NOMO-1 (cell line): ENCODE measurements at regions not wholly inside any gene's neighbourhood (a gene's known extent, or its start where the extent isn't known, plus 50 kb on each side); places are given as distances from the start of the nearest gene placed in this dataset.

Experiments used
- DNase-seq, 2 experiments: peaks; one replicate each; lab custom pipeline; 2025; ENCODE audit not compliant: unreplicated experiment in 2 of 2; lab: John Stamatoyannopoulos, UW

GRCh38 chr5:138666226-138666742, 86.9 kb upstream of the CTNNA1 start:
- no peak for DNase-seq

DNA sequence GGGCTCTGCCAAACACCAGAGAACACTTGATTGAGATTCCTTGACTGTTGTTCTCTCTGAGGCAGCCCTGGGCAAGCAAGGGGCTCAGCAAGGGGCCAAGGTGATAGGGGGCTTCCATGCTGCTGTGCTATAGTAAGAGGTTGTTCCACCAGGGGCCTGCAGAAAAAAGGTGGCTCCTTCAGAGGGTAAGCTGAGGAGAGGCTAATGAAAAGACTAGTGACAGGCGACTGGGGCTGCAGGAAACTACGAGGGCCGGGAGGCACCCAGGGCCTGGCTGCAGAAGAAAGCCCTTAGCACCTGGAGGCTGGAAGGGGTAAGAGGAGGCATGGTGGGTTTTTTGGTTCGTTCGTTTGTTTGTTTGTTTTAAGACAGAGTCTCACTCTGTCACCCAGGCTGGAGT, 88.0 kb upstream of the CTNNA1 start:
- no peak for DNase-seq

DNA sequence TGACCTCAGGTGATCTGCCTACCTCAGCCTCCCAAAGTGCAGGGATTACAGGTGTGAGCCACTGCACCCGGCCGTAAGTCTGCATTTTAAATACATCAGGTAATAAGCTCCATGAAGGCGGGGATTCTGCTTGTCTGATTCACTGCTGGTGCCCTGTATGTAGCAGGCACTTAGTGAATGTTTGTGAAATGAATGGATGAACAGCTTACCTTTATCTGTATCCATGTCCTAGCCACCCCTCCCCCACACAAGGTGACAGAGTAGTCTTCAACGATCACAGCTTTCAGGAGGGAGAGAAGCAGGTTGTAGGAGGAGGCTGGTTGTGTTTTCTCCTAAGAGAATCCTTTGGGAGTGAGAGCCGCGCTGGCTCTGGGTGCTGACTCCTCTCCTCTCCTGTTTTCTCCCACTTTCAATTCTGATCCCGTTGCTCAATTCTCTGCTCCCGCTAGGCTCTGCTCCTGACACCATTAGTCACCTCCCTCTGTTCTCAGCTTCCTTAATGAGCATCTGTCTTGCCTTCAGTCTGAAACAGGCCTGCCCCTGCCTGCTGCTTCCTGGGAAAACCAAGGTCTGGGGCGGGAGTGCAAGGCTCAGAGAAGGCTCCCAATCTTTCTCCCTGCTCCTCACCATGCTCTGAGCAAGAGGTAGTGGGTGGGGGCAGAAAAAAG, 88.8 kb upstream of the CTNNA1 start:
- DNase-seq = no peak

DNA sequence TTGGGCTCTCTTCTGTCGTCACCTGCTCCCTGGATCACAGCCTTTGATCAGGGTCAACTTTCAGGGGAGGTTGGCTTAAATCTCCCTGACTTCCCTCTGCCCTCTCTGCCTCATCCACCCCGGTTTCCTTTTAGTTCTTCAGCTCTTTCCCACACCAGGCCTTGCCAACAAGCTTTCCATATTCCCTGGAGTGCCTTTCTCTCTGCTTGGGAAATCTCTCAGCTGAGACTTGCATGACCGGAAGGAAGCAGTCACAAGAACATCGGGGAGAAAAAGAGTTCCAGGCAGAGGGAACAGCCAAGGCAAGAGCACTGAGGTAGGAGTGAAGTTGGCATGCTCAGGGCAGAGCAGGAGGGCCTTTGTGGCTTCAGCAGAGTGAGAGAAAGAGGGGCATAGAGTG, 88.4 kb upstream of the HSPA9 start:
- DNase-seq = no peak

DNA sequence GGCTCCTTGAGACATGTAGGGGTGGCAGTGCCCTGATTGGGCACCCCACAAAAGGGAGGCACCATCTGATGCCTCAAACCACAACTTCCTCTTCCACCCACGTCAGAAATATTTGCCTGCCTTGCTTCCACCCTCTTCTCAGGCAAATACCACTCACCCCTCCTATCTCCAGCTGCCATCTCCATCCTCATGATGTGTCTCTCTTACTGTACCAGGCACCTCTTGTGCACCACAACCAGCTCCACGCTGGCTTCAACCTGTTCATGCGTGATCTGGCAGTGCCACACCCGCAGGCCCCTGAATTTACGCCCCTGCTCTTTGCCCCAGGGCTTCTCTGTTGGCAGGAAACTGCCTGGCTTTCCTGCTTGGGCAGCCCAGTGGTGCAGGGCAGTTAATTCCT, 87.8 kb upstream of the HSPA9 start:
- peak; percentile 57 to 76 for DNase-seq

- peak in 1 of 2 experiments; percentile 34 for DNase-seq
Measured at GRCh38 chr5:138662599-138662998, 87.4 kb upstream of the HSPA9 start.

DNA sequence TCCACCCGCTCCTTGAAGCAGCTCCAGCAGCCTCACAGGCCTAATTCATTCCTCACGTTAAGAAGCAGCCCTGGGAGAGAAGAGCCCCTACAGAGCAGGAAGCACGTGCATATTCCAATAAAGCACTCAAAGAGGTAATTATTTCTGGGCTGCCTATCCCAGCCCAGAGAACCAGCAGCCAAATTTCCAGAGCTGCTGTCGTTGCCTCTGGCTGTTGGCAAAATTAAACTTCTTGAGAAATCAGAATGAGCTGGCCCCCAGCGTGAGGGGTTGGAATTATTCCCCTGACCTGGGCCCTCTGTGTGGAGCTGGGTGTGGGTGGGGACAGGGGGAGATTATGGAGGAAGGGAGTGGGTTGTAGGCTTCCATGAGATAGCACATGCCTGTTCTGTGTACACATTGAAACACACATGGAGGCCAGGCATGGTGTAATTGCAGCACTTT, 86.8 kb upstream of the HSPA9 start:
- DNase-seq = no peak

- DNase-seq = peak; percentile 57 to 79
Measured at GRCh38 chr5:138661291-138661960, 86.2 kb upstream of the HSPA9 start.

DNA sequence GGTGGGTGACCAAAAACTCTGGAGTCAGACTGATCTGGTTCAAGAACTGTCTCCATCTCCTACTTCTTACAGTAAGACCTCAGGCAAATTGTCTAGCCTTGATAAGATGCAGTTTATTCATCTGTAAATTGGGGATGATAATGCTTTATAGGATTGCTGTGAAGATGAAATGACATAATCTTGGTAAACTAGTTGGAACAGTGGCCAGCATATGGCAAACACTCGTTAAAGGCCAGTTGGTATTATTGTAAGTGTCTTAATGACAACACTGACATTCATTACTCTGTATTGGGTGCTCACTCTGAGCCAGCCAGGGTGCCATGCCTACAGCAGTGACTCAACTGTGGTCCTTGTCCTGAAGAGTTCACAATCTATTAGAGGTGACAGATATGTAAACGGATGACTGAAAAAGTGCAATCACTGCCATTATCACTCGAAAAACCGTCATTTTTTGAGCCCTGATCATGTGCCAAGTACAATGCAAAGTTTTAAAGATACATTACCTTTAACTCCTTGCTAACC, 84.9 kb upstream of the HSPA9 start:
- DNase-seq = no peak

- no peak for DNase-seq
Measured at GRCh38 chr5:138659561-138659960, 84.4 kb upstream of the HSPA9 start.

GRCh38 chr5:138659121-138659520, 83.9 kb upstream of the HSPA9 start:
- DNase-seq = no peak

DNA sequence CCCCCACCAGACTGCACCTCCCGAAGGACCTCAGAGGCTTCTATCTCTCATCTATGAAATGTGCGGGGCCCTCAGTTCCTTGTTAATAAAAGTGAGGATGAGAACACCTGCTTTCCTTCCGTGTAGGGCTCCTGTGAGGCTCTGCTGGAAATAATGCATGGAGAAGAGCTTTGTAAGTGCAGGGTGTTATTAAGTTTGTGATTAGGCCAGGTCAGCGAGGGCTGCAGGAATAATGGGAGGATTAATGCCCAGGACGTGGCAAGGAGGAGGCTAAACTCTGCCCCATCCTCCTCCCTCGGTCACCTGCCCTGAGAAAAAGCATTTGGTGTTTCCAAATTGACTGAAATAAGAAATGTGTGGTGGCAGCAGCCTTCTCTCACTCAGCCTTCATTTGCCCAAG, 83.5 kb upstream of the HSPA9 start:
- DNase-seq = no peak

DNA sequence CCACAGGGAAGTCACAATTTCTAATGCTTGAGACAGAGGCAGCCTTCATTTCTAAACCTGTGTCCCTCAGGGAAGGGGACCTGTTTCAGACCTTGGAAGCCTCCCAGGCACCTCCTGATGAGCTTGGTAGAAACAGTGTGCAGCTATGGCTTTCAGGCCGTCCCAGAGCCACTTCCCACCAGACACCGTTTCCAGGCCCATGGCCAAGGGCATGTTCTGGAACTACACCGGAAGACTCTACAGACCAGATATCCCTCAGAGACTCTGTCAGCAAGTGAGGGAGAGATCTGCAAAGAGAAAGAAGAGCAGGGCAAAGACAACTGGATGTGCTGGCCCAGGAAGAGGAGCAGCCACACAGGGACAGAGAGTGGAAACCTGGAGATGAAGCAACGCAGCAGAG, 82.2 kb upstream of the HSPA9 start:
- DNase-seq = no peak

GRCh38 chr5:138656916-138657315, 81.7 kb upstream of the HSPA9 start:
- DNase-seq = no peak

DNA sequence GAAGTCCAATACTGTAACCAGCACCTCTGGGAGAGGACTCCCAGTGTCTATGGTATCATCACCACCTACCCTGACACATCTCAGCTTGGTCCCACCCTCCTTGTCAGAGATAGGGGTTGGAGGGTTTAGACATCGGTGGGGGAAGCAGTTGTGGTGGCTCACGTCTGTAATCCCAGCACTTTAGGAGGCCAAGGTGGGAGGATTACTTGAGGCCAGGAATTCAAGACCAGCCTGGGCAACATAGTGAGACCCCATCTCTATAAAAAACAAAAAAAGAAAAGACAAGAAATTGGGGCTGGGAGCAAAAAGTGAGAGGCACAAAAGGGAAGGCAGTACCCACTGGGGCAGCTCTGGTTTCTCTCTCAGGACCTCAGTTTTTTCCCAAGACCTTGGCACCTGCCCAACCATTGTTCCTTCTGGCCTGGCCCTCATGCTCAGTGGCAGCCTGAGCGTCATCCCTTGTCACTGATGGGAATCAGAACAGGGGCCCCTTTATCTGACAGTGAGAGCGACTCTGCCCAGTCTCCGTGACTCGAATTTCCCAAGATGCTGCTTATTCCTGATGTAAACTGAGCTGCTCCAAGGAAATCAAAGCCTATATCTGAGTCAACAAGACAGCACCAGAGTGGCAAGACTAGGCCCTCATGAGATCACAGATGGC, 80.5 kb upstream of the HSPA9 start:
- DNase-seq = no peak

DNA sequence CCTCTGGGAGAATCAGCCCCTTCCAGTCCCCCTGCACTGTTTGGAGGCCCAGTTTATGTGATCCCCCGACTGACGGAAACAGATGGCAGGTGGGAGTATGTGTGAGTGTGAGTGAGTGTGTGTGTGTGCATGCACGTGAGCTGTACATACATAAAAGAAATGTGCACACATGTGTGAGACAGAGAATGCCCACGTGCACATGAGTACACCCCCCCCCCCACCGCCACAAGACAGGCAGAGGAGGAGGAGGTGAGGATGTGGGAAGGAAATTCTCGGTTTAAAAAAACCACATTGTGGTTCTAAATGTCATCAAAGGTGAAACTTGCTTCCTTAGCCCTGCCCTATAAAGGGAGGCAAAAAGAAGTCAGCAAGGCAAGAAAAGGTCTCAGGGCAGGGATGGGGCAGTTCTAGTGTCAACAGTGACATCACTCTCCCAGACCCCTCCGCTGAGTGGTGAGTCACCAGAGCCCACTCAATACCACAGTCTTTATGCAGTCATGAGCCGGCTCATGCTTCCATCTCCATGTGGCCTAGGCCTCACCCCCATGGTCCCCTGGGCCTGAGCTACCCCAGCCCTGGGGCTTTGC, 79.2 kb upstream of the HSPA9 start:
- peak; percentile 26 to 50 for DNase-seq

- DNase-seq = no peak
Measured at GRCh38 chr5:138653502-138653901, 78.3 kb upstream of the HSPA9 start.

DNA sequence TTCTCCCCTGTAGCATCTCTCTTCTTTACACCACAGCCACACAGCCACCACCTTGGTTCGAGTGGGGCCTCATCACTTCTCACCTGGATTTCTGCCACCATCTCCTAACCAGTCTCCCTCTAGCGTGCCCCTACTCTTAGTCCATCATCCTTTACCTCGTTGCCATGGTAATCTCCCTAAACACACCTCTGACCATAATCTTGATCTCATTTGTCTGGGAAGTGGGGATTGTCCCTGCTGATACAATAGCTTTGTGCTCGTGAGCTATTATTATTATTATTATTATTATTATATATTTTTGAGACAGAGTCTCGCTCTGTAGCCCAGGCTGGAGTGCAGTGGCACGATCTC, 76.5 kb upstream of the HSPA9 start:
- DNase-seq = no peak

- DNase-seq = no peak
Measured at GRCh38 chr5:138651058-138651766, 76.0 kb upstream of the HSPA9 start.

DNA sequence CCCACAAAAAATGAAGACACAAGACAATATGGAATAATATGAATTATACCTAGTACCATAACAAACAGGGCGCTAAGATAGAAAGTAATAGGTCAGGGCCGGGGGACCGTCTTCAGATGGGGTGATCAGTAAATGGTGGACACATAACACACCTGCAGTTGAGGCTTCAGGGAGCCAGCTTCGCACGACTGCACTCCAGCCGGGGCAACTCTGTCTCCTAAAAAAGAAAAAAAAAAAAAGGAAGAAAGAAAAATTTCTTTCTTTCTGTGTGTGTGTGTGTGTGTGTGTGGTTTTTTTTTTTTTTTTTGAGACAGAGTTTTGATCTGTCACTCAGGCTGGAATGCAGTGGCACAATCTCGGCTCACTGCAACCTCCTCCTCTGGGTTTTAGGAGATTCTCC, 75.0 kb upstream of the HSPA9 start:
- no peak for DNase-seq

- DNase-seq = no peak
Measured at GRCh38 chr5:138649775-138650174, 74.6 kb upstream of the HSPA9 start.
